SH-SY5Y (cell line): ENCODE measurements at regions not wholly inside any gene's neighbourhood (a gene's known extent, or its start where the extent isn't known, plus 50 kb on each side); places are given as distances from the start of the nearest gene placed in this dataset.

Experiments used
- GATA2 ChIP-seq: IDR thresholded peaks from 2 replicates; pipeline ENCODE4 v1.6.1; 2011; ENCODE audit warnings: mild to moderate bottlenecking, low read depth, low read length
- GATA3 ChIP-seq: IDR thresholded peaks from 2 replicates; pipeline ENCODE4 v1.6.1; 2011; ENCODE audit warnings: low read depth, mild to moderate bottlenecking, low read length, moderate library complexity

- TF ChIP-seq GATA2 (no peak), GATA3 (no peak)
Observed at GRCh38 chr11:121793291-121793690, 322.7 kb downstream of the BLID start.
